K562 (cell line): ENCODE measurements at regions not wholly inside any gene's neighbourhood (a gene's known extent, or its start where the extent isn't known, plus 50 kb on each side); places are given as distances from the start of the nearest gene placed in this dataset.

Source experiments
- BDP1 ChIP-seq: IDR thresholded peaks from 3 replicates; pipeline ENCODE4 v1.6.1; 2011; ENCODE audit not compliant: insufficient read length, insufficient read depth
- CSDE1 ChIP-seq, 2 experiments: fragments of 450-650 bp; IDR thresholded peaks; 2 replicates each; pipeline ENCODE4 v1.6.1; 2016; ENCODE audit warnings: mild to moderate bottlenecking in 1 of 2
- EHMT2 ChIP-seq: fragments of 450-650 bp; IDR thresholded peaks from 2 replicates; pipeline ENCODE4 v1.6.1; 2018; ENCODE audit warnings: antibody characterized with exemption
- HCFC1 ChIP-seq: IDR thresholded peaks from 2 replicates; pipeline ENCODE4 v1.6.1; 2012; ENCODE audit warnings: low read depth, low read length, improper control_type of control experiment
- HDAC2 ChIP-seq: fragments of 450-650 bp; IDR thresholded peaks from 2 replicates; pipeline ENCODE4 v1.6.1; 2016; ENCODE audit warnings: mild to moderate bottlenecking
- HMG20A ChIP-seq: fragments of 450-650 bp; formaldehyde crosslinking; conservative IDR thresholded peaks from 2 replicates; pipeline ENCODE4 v1.4.0; 2020; ENCODE audit warnings: mild to moderate bottlenecking, mixed read lengths
- LEF1 ChIP-seq: fragments of 450-650 bp; IDR thresholded peaks from 2 replicates; pipeline ENCODE4 v1.6.1; 2016; ENCODE audit warnings: mild to moderate bottlenecking
- MIER1 ChIP-seq: fragments of 450-650 bp; IDR thresholded peaks from 2 replicates; pipeline ENCODE4 v1.6.1; 2016; ENCODE audit warnings: antibody characterized with exemption, mild to moderate bottlenecking, low read depth
- NFIC ChIP-seq: fragments of 450-650 bp; IDR thresholded peaks from 2 replicates; pipeline ENCODE4 v1.6.1; 2017; ENCODE audit warnings: mild to moderate bottlenecking, inconsistent platforms
- PHF20 ChIP-seq: fragments of 450-650 bp; IDR thresholded peaks from 2 replicates; pipeline ENCODE4 v1.6.1; 2018; ENCODE audit not compliant: partially characterized antibody
- PURB ChIP-seq: sonication (generic); formaldehyde crosslinking; IDR thresholded peaks from 2 replicates; pipeline ENCODE4 v1.9.0; 2021; ENCODE audit warnings: low read depth, mild to moderate bottlenecking, missing genetic modification reagents
- RFX7 ChIP-seq: fragments of 250-450 bp; sonication (Bioruptor Pico); IDR thresholded peaks from 2 replicates; pipeline ENCODE4 v1.5.1; 2021; ENCODE audit warnings: mild to moderate bottlenecking
- SMAD3 ChIP-seq: fragments of 450-650 bp; formaldehyde crosslinking; conservative IDR thresholded peaks from 2 replicates; pipeline ENCODE4 v1.4.0; 2020; ENCODE audit warnings: mild to moderate bottlenecking
- SREBF2 ChIP-seq: sonication (generic); formaldehyde crosslinking; IDR thresholded peaks from 2 replicates; pipeline ENCODE4 v1.4.0; 2020; ENCODE audit warnings: mild to moderate bottlenecking, missing genetic modification reagents
- TAF15 ChIP-seq: fragments of 200-400 bp; formaldehyde crosslinking; IDR thresholded peaks from 2 replicates; pipeline ENCODE4 v1.6.1; 2017; ENCODE audit warnings: mild to moderate bottlenecking, low read depth, low read length, moderate library complexity
- TARDBP ChIP-seq: fragments of 450-650 bp; IDR thresholded peaks from 2 replicates; pipeline ENCODE4 v1.6.1; 2016
- TBL1XR1 ChIP-seq, 2 experiments: IDR thresholded peaks; 2 replicates each; pipeline ENCODE4 v1.6.1; 2012; ENCODE audit warnings: improper control_type of control experiment in 2 of 2, low read length in 2 of 2, mild to moderate bottlenecking in 1 of 2
- ZNF384 ChIP-seq: IDR thresholded peaks from 2 replicates; pipeline ENCODE4 v1.6.1; 2012; ENCODE audit warnings: low read depth, low read length, improper control_type of control experiment
- ZNF707 ChIP-seq: fragments of 250-450 bp; sonication (Bioruptor Pico); conservative IDR thresholded peaks from 2 replicates; pipeline ENCODE4 v1.8.0; 2022; ENCODE audit warnings: inconsistent platforms, mild to moderate bottlenecking, moderate library complexity
- TF ChIP-seq, protein P1 (sequence below): fragments of 250-450 bp; sonication (Bioruptor Pico); IDR thresholded peaks from 2 replicates; pipeline ENCODE4 v1.8.0; 2022; ENCODE audit warnings: inconsistent platforms, mild to moderate bottlenecking, moderate library complexity, borderline replicate concordance
- TF ChIP-seq, protein P2 (sequence below), 2 experiments: fragments of 450-650 bp; IDR thresholded peaks; 2 replicates each; pipeline ENCODE4 v1.6.1; 2016
- TF ChIP-seq, protein P3 (sequence below), 3 experiments: IDR thresholded peaks in 2 of 3; conservative IDR thresholded peaks in 1 of 3; 2 replicates each; pipeline ENCODE4 v1.5.1; 2011 to 2012; ENCODE audit warnings: low read length in 3 of 3, mild to moderate bottlenecking in 3 of 3, control low read depth in 2 of 3, improper control_type of control experiment in 1 of 3, inconsistent platforms in 1 of 3, low read depth in 1 of 3, mixed read lengths in 1 of 3, moderate library complexity in 1 of 3; ENCODE audit not compliant: insufficient read depth in 2 of 3
- TF ChIP-seq, protein P4 (sequence below): sonication (generic); formaldehyde crosslinking; IDR thresholded peaks from 2 replicates; pipeline ENCODE4 v1.8.1; 2023; ENCODE audit warnings: mild to moderate bottlenecking, missing genetic modification reagents

DNA sequence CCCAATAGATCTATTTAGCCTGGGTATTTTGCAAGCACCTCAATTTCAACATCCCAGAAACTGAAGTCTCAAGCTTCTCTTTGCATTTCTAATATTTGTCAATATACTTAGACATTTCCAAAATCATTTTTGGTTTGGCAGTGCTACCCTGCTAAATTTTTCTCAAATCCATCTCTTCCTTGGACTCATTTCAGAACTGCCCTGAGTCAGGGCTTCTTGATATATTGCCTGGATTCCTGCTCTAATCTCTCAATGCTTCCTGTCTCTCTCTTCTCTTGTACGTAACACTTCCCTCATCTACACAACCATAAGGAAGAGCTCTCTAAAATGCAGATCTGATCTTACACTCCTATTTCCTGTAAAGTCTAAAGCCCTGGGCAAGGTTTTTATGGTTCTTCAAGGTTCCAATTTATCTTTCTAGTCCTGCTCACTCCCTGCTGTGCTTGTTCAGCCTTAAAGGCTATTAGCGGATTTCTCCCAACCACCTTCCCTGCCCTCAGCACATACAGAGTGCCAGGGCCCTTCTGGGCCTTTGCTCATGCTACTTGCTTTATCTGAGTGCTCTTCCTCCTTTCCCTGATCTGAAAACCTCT is 53.0 kb upstream of the MME start (continued):
- TF ChIP-seq, protein P1, sequence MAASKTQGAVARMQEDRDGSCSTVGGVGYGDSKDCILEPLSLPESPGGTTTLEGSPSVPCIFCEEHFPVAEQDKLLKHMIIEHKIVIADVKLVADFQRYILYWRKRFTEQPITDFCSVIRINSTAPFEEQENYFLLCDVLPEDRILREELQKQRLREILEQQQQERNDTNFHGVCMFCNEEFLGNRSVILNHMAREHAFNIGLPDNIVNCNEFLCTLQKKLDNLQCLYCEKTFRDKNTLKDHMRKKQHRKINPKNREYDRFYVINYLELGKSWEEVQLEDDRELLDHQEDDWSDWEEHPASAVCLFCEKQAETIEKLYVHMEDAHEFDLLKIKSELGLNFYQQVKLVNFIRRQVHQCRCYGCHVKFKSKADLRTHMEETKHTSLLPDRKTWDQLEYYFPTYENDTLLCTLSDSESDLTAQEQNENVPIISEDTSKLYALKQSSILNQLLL, result no peak
- TF ChIP-seq PURB (no peak), TBL1XR1 (IDR thresholded peaks at IDR 0.05; ENCODE audit: low read length in 2 of 2) (peak in 1 of 2 experiments; percentile 10; a peak in 1 of 4 replicates), MIER1 (no peak), EHMT2 (peak; percentile 78), LEF1 (peak; percentile 73; the same call in 1 of the 2 replicates), PHF20 (no peak), HCFC1 (no peak), NFIC (peak; percentile 70), SMAD3 (0 out of 2 replicates have a peak, but pooled peaks have one; percentile 51), SREBF2 (CRISPR knock-in tag) (no peak), TAF15 (no peak), TARDBP (no peak), RFX7 (CRISPR knock-in tag) (no peak), CSDE1 (IDR thresholded peaks at IDR 0.05) (no peak), ZNF707 (CRISPR knock-in tag) (no peak), BDP1 (no peak), ZNF384 (no peak), HMG20A (CRISPR knock-in tag) (no peak), HDAC2 (no peak)
- TF ChIP-seq, protein P2, sequence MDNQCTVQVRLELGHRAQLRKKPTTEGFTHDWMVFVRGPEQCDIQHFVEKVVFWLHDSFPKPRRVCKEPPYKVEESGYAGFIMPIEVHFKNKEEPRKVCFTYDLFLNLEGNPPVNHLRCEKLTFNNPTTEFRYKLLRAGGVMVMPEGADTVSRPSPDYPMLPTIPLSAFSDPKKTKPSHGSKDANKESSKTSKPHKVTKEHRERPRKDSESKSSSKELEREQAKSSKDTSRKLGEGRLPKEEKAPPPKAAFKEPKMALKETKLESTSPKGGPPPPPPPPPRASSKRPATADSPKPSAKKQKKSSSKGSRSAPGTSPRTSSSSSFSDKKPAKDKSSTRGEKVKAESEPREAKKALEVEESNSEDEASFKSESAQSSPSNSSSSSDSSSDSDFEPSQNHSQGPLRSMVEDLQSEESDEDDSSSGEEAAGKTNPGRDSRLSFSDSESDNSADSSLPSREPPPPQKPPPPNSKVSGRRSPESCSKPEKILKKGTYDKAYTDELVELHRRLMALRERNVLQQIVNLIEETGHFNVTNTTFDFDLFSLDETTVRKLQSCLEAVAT (IDR thresholded peaks at IDR 0.05), result 0 out of 4 replicates have a peak, but pooled peaks of 1 of the 2 experiments have one; percentile 33
- TF ChIP-seq, protein P3, sequence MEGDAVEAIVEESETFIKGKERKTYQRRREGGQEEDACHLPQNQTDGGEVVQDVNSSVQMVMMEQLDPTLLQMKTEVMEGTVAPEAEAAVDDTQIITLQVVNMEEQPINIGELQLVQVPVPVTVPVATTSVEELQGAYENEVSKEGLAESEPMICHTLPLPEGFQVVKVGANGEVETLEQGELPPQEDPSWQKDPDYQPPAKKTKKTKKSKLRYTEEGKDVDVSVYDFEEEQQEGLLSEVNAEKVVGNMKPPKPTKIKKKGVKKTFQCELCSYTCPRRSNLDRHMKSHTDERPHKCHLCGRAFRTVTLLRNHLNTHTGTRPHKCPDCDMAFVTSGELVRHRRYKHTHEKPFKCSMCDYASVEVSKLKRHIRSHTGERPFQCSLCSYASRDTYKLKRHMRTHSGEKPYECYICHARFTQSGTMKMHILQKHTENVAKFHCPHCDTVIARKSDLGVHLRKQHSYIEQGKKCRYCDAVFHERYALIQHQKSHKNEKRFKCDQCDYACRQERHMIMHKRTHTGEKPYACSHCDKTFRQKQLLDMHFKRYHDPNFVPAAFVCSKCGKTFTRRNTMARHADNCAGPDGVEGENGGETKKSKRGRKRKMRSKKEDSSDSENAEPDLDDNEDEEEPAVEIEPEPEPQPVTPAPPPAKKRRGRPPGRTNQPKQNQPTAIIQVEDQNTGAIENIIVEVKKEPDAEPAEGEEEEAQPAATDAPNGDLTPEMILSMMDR (IDR thresholded peaks at IDR 0.05 in 2 of 3, conservative IDR thresholded peaks at IDR 0.05 in 1 of 3; ENCODE audit: insufficient read depth in 2 of 3, low read depth in 1 of 3, low read length in 3 of 3), result no peak
- TF ChIP-seq, protein P4, sequence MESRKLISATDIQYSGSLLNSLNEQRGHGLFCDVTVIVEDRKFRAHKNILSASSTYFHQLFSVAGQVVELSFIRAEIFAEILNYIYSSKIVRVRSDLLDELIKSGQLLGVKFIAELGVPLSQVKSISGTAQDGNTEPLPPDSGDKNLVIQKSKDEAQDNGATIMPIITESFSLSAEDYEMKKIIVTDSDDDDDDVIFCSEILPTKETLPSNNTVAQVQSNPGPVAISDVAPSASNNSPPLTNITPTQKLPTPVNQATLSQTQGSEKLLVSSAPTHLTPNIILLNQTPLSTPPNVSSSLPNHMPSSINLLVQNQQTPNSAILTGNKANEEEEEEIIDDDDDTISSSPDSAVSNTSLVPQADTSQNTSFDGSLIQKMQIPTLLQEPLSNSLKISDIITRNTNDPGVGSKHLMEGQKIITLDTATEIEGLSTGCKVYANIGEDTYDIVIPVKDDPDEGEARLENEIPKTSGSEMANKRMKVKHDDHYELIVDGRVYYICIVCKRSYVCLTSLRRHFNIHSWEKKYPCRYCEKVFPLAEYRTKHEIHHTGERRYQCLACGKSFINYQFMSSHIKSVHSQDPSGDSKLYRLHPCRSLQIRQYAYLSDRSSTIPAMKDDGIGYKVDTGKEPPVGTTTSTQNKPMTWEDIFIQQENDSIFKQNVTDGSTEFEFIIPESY (CRISPR knock-in tag), result no peak
